WI38 (cell line): ENCODE measurements at regions not wholly inside any gene's neighbourhood (a gene's known extent, or its start where the extent isn't known, plus 50 kb on each side); places are given as distances from the start of the nearest gene placed in this dataset.

ENCODE experiments used
- H3K4me3 ChIP-seq: 2 replicates; pipeline ENCODE4 v1.5.1; 2011; ENCODE audit warnings: low read depth, mild to moderate bottlenecking, control low read depth, low read length
- TF ChIP-seq, protein P1 (sequence below): IDR thresholded peaks from 2 replicates; pipeline ENCODE4 v1.5.1; 2012; ENCODE audit warnings: low read depth, mild to moderate bottlenecking, control low read depth, low read length

DNA sequence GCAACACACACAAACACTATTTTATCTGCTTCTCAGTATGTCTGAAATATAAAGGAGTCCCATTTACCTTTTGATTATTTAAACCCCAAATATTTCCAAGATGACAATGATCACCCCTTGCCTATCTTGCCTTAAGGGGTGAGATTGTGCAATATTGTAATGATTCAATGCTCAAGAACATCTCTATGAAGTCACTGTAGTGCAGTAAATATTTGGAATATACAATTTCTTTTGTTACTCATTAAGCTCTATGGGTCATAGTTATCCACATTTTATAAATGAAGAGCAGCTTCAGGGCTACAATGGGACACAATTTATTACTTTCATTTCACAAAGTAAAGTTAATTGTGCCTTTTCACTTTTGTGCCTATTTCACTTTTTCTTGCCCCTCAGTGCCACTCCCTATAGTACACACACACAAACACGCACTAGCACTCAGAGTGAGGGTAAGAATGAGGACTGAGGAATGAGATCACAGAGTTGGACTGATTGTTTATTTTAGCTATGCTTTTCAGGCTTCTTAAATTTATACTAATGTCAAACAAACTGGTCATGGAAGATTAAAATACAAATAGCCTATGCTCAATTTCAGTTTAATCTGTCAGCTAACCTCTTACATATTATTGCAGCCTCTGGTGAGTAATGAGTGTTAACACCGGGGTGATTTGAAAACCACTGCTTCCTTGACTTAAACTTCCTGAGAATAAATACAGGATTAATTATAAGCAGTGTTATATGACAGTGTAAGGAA is 521.0 kb upstream of the B3GALT2 start:
- H3K4me3 ChIP-seq = no peak overlapping the region
- TF ChIP-seq, protein P1, sequence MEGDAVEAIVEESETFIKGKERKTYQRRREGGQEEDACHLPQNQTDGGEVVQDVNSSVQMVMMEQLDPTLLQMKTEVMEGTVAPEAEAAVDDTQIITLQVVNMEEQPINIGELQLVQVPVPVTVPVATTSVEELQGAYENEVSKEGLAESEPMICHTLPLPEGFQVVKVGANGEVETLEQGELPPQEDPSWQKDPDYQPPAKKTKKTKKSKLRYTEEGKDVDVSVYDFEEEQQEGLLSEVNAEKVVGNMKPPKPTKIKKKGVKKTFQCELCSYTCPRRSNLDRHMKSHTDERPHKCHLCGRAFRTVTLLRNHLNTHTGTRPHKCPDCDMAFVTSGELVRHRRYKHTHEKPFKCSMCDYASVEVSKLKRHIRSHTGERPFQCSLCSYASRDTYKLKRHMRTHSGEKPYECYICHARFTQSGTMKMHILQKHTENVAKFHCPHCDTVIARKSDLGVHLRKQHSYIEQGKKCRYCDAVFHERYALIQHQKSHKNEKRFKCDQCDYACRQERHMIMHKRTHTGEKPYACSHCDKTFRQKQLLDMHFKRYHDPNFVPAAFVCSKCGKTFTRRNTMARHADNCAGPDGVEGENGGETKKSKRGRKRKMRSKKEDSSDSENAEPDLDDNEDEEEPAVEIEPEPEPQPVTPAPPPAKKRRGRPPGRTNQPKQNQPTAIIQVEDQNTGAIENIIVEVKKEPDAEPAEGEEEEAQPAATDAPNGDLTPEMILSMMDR = no peak

- TF ChIP-seq, protein P1 = no peak
- no peak overlapping the region for H3K4me3 ChIP-seq
Measured at GRCh38 chr1:193706766-193707165, 520.4 kb upstream of the B3GALT2 start.

DNA sequence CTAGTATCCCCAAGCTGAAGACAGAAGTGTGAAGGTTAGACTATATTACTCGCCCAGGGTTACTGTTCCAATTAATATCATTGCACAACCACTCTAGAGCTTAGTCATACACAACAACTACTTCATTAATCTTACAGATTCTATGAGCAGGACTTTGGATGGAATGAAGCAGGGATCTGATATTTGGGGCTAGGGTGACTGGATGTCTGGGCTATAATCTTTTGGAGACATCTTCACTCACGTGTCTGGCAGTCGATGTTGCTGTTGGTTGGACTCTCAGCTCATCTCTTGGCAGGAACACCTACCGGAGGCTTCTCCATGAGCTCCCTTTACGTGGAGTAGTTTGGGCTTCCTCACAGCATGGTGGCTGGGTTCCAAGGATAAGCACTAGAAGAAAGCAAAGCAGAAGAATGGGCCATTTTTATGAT is 519.2 kb upstream of the B3GALT2 start:
- H3K4me3 ChIP-seq = no peak overlapping the region
- TF ChIP-seq, protein P1 = no peak

DNA sequence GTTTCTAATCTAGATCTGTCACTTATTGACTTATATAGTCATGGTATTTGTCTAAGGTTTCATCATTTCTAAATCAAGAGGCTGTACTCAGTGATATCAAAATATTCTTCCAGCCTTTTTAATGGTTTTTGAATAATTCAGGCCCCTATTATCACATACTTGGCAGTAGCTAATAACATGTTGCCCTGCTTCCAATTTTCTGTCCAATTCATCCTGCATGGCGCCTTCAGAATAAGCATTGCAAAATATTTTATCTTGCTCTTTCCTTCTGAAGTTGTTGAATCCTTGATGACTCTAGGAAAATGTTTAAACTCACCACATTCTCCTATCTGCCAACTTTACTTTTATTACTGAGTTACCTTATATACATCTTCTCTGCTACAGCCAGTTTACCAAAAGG is 517.2 kb upstream of the B3GALT2 start:
- H3K4me3 ChIP-seq = no peak overlapping the region

DNA sequence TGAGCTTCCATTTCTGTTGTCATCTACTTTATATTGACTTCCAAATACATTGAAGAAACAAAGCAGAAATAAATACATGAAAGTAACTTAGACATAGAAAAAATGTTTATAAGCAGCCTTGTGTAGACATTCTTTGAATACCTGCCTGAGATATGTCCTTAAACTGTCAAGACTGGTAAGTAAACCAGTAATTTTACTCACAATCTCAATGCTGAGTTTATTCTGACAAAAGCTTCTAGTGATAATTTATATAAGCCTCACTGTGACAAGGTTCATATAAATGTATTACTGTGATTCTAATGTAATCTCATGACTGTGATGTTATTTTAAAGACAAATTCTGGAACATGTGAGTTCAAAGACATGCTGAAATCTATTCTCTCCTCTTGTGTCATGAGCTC is 516.7 kb upstream of the B3GALT2 start:
- H3K4me3 ChIP-seq = no peak overlapping the region
- TF ChIP-seq, protein P1 = no peak

More for the DNA sequence above, 517.2 kb upstream of the B3GALT2 start:
- TF ChIP-seq, protein P1 = no peak

- TF ChIP-seq, protein P1 = no peak
- no peak overlapping the region for H3K4me3 ChIP-seq
Measured at GRCh38 chr1:193701759-193702158, 515.3 kb upstream of the B3GALT2 start.

DNA sequence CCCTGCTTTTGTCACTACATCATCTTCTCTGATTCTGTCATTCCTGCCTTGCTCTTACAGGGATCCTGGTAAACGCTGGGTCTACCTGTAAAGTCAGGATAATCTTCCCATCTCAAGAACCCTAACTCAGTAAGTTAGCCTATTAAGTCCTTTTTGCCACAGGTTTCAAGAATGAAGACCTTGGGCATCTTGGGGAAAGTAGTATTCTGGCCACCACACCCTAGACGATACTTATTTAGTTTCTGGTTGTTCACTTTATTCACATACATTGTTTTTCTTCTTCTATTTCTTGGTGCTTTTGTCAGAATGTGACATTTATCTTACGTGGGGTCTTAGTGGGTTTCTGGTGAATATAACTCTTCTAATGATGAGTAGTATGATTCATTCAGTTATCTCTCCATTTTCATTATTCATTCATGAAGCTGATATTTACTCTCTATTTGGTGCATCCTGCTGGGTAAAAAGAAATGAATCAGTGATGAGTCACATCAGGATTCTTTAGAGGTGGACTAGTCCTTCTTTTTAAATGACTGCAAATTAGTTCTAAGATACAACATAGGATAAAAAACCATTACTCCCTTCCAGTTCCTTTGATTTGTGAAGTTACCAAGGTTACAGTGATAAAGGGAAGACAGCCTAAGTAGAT is 514.4 kb upstream of the B3GALT2 start:
- TF ChIP-seq, protein P1 = no peak

More for the DNA sequence above, 514.4 kb upstream of the B3GALT2 start:
- H3K4me3 ChIP-seq = no peak overlapping the region
